ENCODE measurements at regions not wholly inside any gene's neighbourhood (a gene's known extent, or its start where the extent isn't known, plus 50 kb on each side); places are given as distances from the start of the nearest gene placed in this dataset.

GRCh38 chr18:47501946-47502345, 250.5 kb upstream of the SKOR2 start:
- TF ChIP-seq CTCF (IDR thresholded peaks at IDR 0.05; ENCODE audit: poor library complexity) = no peak
- no peak for TF ChIP-seq EZH2phosphoT487 (IDR thresholded peaks at IDR 0.05; ENCODE audit: low read depth, severe bottlenecking, unreplicated experiment)
- TF ChIP-seq EZH2 (IDR thresholded peaks at IDR 0.05; ENCODE audit: borderline replicate concordance) = no peak
- Histone ChIP-seq H3K27ac (no peak overlapping the region), H2AFZ (no peak overlapping the region), H3K4me3 (no peak overlapping the region), H3K9me2 (replicated peaks; ENCODE audit: insufficient read depth) (no peaks in the 10 kb centered on the region), H4K20me1 (ENCODE audit: insufficient read depth, poor library complexity, severe bottlenecking) (no peaks in the 10 kb centered on the region), H3K9me3 (ENCODE audit: low read depth) (no peaks in the 10 kb centered on the region), H3K4me1 (ENCODE audit: insufficient read depth) (no peaks in the 10 kb centered on the region), H3K4me2 (no peak overlapping the region), H3K27me3 (no peaks in the 10 kb centered on the region), H3K79me2 (no peaks in the 10 kb centered on the region), H3K36me3 (replicated peaks; ENCODE audit: insufficient read depth, low read depth) (no peaks in the 10 kb centered on the region)
- WGBS (ENCODE audit: low lambda C conversion rate, missing lambda C conversion rate) = 59% methylated on average over 6 of the region's 6 CpGs
- DNase-seq (ENCODE audit: low spot score) = no peak

- no peak for DNase-seq (ENCODE audit: low spot score)
- Histone ChIP-seq H3K36me3 (replicated peaks; ENCODE audit: insufficient read depth, low read depth) (no peaks in the 10 kb centered on the region), H3K27ac (no peak overlapping the region), H3K4me2 (no peak overlapping the region), H3K4me1 (ENCODE audit: insufficient read depth) (no peaks in the 10 kb centered on the region), H3K4me3 (no peak overlapping the region), H3K9me2 (replicated peaks; ENCODE audit: insufficient read depth) (no peaks in the 10 kb centered on the region), H3K79me2 (no peaks in the 10 kb centered on the region), H3K9me3 (ENCODE audit: low read depth) (no peaks in the 10 kb centered on the region), H2AFZ (no peak overlapping the region), H3K27me3 (no peaks in the 10 kb centered on the region), H4K20me1 (ENCODE audit: insufficient read depth, poor library complexity, severe bottlenecking) (no peaks in the 10 kb centered on the region)
- TF ChIP-seq CTCF (IDR thresholded peaks at IDR 0.05; ENCODE audit: poor library complexity) = no peak
- TF ChIP-seq EZH2 (IDR thresholded peaks at IDR 0.05; ENCODE audit: borderline replicate concordance) = no peak
- no peak for TF ChIP-seq EZH2phosphoT487 (IDR thresholded peaks at IDR 0.05; ENCODE audit: low read depth, severe bottlenecking, unreplicated experiment)
- WGBS (ENCODE audit: low lambda C conversion rate, missing lambda C conversion rate) = 60% methylated on average over 2 of the region's 2 CpGs
Measured at GRCh38 chr18:47500930-47501329, 249.5 kb upstream of the SKOR2 start.

- WGBS (ENCODE audit: low lambda C conversion rate, missing lambda C conversion rate) = 86% methylated on average over 3 of the region's 3 CpGs
- no peaks in the 10 kb centered on the region for H3K9me2 ChIP-seq (replicated peaks; ENCODE audit: insufficient read depth)
- no peaks in the 10 kb centered on the region for H3K36me3 ChIP-seq (replicated peaks; ENCODE audit: insufficient read depth, low read depth)
- H3K4me2 ChIP-seq = no peak overlapping the region
- no peaks in the 10 kb centered on the region for H3K9me3 ChIP-seq (ENCODE audit: low read depth)
- H4K20me1 ChIP-seq (ENCODE audit: insufficient read depth, poor library complexity, severe bottlenecking) = no peaks in the 10 kb centered on the region
- TF ChIP-seq EZH2phosphoT487 (IDR thresholded peaks at IDR 0.05; ENCODE audit: low read depth, severe bottlenecking, unreplicated experiment) (no peak), CTCF (IDR thresholded peaks at IDR 0.05; ENCODE audit: poor library complexity) (no peak), EZH2 (IDR thresholded peaks at IDR 0.05; ENCODE audit: borderline replicate concordance) (no peak)
- no peak for DNase-seq (ENCODE audit: low spot score)
- H3K27ac ChIP-seq = no peak overlapping the region
- no peak overlapping the region for H2AFZ ChIP-seq
- no peaks in the 10 kb centered on the region for H3K4me1 ChIP-seq (ENCODE audit: insufficient read depth)
- no peaks in the 10 kb centered on the region for H3K79me2 ChIP-seq
- no peak overlapping the region for H3K4me3 ChIP-seq
- no peaks in the 10 kb centered on the region for H3K27me3 ChIP-seq
Measured at GRCh38 chr18:47492691-47493090, 241.2 kb upstream of the SKOR2 start.

- Histone ChIP-seq H3K36me3 (replicated peaks; ENCODE audit: insufficient read depth, low read depth) (no peaks in the 10 kb centered on the region), H3K79me2 (no peaks in the 10 kb centered on the region), H3K9me3 (ENCODE audit: low read depth) (no peaks in the 10 kb centered on the region), H3K27me3 (no peaks in the 10 kb centered on the region), H4K20me1 (ENCODE audit: insufficient read depth, poor library complexity, severe bottlenecking) (no peaks in the 10 kb centered on the region), H3K4me2 (no peak overlapping the region), H3K4me1 (ENCODE audit: insufficient read depth) (no peaks in the 10 kb centered on the region), H2AFZ (no peak overlapping the region), H3K9me2 (replicated peaks; ENCODE audit: insufficient read depth) (no peaks in the 10 kb centered on the region), H3K4me3 (no peak overlapping the region), H3K27ac (no peak overlapping the region)
- WGBS (ENCODE audit: low lambda C conversion rate, missing lambda C conversion rate) = 56% methylated on average over 5 of the region's 5 CpGs
- TF ChIP-seq CTCF (IDR thresholded peaks at IDR 0.05; ENCODE audit: poor library complexity) (no peak), EZH2 (IDR thresholded peaks at IDR 0.05; ENCODE audit: borderline replicate concordance) (no peak), EZH2phosphoT487 (IDR thresholded peaks at IDR 0.05; ENCODE audit: low read depth, severe bottlenecking, unreplicated experiment) (no peak)
- DNase-seq (ENCODE audit: low spot score) = no peak
Measured at GRCh38 chr18:47490882-47491281, 239.4 kb upstream of the SKOR2 start.

Measured in hepatocyte (in vitro differentiated cells).